ENCODE measurements at regions not wholly inside any gene's neighbourhood (a gene's known extent, or its start where the extent isn't known, plus 50 kb on each side); places are given as distances from the start of the nearest gene placed in this dataset.

DNA sequence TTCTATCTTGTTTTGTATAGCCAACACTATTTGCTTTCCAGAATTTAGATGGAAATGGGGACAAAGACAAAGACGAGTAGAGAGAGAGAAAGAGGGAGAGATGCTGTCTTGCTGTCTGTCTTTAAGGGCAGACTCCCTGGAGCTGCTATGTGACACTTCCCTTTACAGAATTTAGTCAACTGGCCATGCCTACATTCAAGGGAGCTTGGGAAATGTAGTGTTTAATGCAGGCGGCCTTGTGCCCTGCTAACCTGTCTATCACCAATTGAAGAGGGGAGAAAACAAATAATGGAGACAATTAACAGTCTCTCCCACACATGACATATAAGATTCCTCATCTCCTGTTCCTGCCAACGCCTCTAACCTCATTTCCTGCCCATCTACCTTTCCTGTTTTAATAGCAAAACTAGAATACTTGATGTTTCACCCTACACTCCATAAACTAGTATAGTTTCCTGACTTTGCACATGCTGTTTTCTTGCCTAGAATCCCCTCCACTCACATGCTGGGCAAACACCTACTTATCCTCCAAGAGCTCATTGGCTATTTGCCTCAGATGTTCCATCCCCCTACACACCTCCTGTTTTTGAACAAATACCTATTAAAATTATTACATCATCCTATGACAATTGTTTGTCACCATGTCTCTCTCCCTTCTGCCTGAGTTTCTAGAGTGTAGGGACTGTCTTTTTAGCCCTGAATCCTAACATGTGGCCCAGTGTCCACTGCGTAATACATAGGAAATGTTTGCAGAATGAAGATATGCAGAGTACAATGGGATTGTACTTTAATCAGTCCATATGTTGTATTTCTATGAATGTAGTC is 117.2 kb downstream of the SLC25A24 start:
- Mint-ChIP-seq H3K4me1 (ENCODE audit: low read depth, unreplicated experiment) (no peaks in the 10 kb centered on the region), H3K27me3 (ENCODE audit: unreplicated experiment) (peaks cover 57% of the 10 kb centered on the region), H3K9me3 (ENCODE audit: low read depth, unreplicated experiment) (peaks cover 2% of the 10 kb centered on the region), H3K27ac (ENCODE audit: unreplicated experiment) (no peak overlapping the region), H3K4me3 (ENCODE audit: low read depth, unreplicated experiment) (no peak overlapping the region), H3K36me3 (ENCODE audit: insufficient read depth, unreplicated experiment) (no peaks in the 10 kb centered on the region)
- TF ChIP-seq, protein P1, sequence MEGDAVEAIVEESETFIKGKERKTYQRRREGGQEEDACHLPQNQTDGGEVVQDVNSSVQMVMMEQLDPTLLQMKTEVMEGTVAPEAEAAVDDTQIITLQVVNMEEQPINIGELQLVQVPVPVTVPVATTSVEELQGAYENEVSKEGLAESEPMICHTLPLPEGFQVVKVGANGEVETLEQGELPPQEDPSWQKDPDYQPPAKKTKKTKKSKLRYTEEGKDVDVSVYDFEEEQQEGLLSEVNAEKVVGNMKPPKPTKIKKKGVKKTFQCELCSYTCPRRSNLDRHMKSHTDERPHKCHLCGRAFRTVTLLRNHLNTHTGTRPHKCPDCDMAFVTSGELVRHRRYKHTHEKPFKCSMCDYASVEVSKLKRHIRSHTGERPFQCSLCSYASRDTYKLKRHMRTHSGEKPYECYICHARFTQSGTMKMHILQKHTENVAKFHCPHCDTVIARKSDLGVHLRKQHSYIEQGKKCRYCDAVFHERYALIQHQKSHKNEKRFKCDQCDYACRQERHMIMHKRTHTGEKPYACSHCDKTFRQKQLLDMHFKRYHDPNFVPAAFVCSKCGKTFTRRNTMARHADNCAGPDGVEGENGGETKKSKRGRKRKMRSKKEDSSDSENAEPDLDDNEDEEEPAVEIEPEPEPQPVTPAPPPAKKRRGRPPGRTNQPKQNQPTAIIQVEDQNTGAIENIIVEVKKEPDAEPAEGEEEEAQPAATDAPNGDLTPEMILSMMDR (IDR thresholded peaks at IDR 0.05; ENCODE audit: unreplicated experiment) = no peak
- intact Hi-C loops (cut with micrococcal nuclease; ENCODE audit: unreplicated experiment) = no loop called here
- no TSS peak for BruUV-seq (replicated peaks)
- CTCF ChIA-PET = no interaction called here
- DNase-seq = no peak

DNA sequence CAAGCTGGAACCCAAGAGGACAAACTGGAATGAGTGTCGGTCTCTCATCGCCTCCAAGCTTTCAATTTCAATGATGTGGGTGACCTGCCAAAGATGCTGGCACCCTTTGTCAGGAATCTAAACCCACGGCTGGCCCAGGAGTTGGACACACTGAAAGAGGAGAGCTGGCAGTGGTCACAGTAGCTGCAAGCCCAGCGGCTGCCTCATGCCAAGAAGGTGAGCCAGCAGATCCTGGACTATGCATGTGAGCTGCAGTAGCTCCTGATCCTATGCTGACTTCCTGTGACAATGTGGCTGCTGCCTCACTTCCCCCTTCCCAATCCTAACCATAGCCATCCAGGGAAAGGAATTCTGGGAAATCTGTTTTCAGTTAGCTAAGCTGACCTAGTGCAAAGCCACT is 117.0 kb upstream of the VAV3 start:
- Mint-ChIP-seq H3K4me1 (ENCODE audit: low read depth, unreplicated experiment) (no peaks in the 10 kb centered on the region), H3K36me3 (ENCODE audit: insufficient read depth, unreplicated experiment) (no peaks in the 10 kb centered on the region), H3K4me3 (ENCODE audit: low read depth, unreplicated experiment) (no peak overlapping the region), H3K9me3 (ENCODE audit: low read depth, unreplicated experiment) (peaks cover 2% of the 10 kb centered on the region), H3K27ac (ENCODE audit: unreplicated experiment) (no peak overlapping the region), H3K27me3 (ENCODE audit: unreplicated experiment) (peaks cover 52% of the 10 kb centered on the region)
- intact Hi-C loops (cut with micrococcal nuclease; ENCODE audit: unreplicated experiment) = no loop called here
- CTCF ChIA-PET = no interaction called here
- no peak for DNase-seq
- TF ChIP-seq, protein P1 (IDR thresholded peaks at IDR 0.05; ENCODE audit: unreplicated experiment) = no peak
- BruUV-seq (replicated peaks) = no TSS peak

DNA sequence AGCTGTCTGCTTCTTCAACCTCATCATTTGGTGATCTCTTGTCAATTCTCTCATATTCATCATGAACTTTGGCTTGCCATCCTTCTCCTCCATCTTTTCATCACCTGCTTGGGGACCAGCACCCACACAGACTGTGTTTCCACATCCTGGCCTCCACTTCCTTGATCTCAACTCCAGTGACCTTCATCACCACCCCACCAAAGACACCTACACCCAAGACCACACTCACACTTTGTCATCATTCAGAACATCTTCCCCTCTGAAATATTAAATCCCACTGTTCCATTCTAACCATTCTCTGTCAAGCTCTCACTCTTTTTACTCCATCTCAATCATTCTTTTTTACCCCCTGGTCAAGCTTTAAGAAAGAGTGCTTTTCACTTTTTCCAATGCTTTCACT is 115.5 kb upstream of the VAV3 start:
- TF ChIP-seq, protein P1 (IDR thresholded peaks at IDR 0.05; ENCODE audit: unreplicated experiment) = no peak
- Mint-ChIP-seq H3K4me3 (ENCODE audit: low read depth, unreplicated experiment) (no peak overlapping the region), H3K36me3 (ENCODE audit: insufficient read depth, unreplicated experiment) (no peaks in the 10 kb centered on the region), H3K4me1 (ENCODE audit: low read depth, unreplicated experiment) (no peaks in the 10 kb centered on the region), H3K9me3 (ENCODE audit: low read depth, unreplicated experiment) (peaks cover 2% of the 10 kb centered on the region), H3K27ac (ENCODE audit: unreplicated experiment) (no peak overlapping the region), H3K27me3 (ENCODE audit: unreplicated experiment) (peaks cover 51% of the 10 kb centered on the region)
- CTCF ChIA-PET = no interaction called here
- DNase-seq = no peak
- no TSS peak for BruUV-seq (replicated peaks)
- intact Hi-C loops (cut with micrococcal nuclease; ENCODE audit: unreplicated experiment) = no loop called here

DNA sequence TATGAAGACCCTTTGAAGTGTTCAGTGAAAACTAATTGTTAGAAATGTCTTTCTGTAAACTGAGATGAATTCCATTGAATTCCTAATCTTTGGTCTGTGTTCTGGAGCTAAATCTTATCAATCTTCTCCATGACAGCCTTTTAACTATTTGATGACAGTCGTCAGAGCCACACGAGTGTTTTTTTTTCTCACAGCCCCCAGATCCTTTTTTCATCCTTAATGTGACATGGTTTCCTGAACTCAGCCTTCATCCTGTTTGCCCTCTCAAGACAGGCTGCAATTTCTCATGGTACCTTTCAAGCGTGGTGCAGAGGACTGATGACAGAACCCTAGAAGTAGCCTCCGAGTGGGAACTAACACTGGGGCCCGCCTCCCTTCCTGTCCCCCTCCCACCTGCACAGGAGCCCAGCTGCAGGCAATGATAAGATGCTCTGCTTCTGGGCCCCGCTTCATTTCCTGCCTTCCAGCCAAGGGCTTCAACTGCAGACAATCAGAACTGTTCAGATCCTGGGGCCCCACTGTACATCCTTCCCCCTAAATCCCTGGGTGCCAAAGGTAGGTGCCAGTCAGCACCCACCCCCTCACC is 114.6 kb upstream of the VAV3 start:
- no TSS peak for BruUV-seq (replicated peaks)
- no peaks in the 10 kb centered on the region for H3K36me3 Mint-ChIP-seq (ENCODE audit: insufficient read depth, unreplicated experiment)
- no peak overlapping the region for H3K27ac Mint-ChIP-seq (ENCODE audit: unreplicated experiment)
- TF ChIP-seq, protein P1 (IDR thresholded peaks at IDR 0.05; ENCODE audit: unreplicated experiment) = no peak
- no peak overlapping the region for H3K4me3 Mint-ChIP-seq (ENCODE audit: low read depth, unreplicated experiment)
- intact Hi-C loops (cut with micrococcal nuclease; ENCODE audit: unreplicated experiment) = no loop called here
- H3K9me3 Mint-ChIP-seq (ENCODE audit: low read depth, unreplicated experiment) = peaks cover 2% of the 10 kb centered on the region
- H3K4me1 Mint-ChIP-seq (ENCODE audit: low read depth, unreplicated experiment) = no peaks in the 10 kb centered on the region
- CTCF ChIA-PET = no interaction called here
- H3K27me3 Mint-ChIP-seq (ENCODE audit: unreplicated experiment) = peaks cover 51% of the 10 kb centered on the region
- DNase-seq = no peak
